ENCODE measurements at regions not wholly inside any gene's neighbourhood (a gene's known extent, or its start where the extent isn't known, plus 50 kb on each side); places are given as distances from the start of the nearest gene placed in this dataset.

- H3K9me3 ChIP-seq (replicated peaks; ENCODE audit: control insufficient read depth, low read depth, low read length), result no peaks in the 10 kb centered on the region
- no peak overlapping the region for H3K27ac ChIP-seq (ENCODE audit: low read length)
- H3K27me3 ChIP-seq (ENCODE audit: control insufficient read depth, insufficient read depth, low read length), result no peaks in the 10 kb centered on the region
- DNase-seq, result no peak
- H3K4me3 ChIP-seq (ENCODE audit: low read length), result no peak overlapping the region
- no peaks in the 10 kb centered on the region for H3K36me3 ChIP-seq (ENCODE audit: control insufficient read depth, insufficient read depth, low read length)
- 69% methylated on average over 9 of the region's 9 CpGs for WGBS (ENCODE audit: insufficient coverage)
- H3K4me1 ChIP-seq (ENCODE audit: control insufficient read depth, insufficient read depth, low read length), result peaks cover 2% of the 10 kb centered on the region
Measured at GRCh38 chr6:163984124-163984936, 569.8 kb downstream of the QKI start.

- no peaks in the 10 kb centered on the region for H3K27me3 ChIP-seq (ENCODE audit: control insufficient read depth, insufficient read depth, low read length)
- H3K9me3 ChIP-seq (replicated peaks; ENCODE audit: control insufficient read depth, low read depth, low read length), result no peaks in the 10 kb centered on the region
- H3K4me3 ChIP-seq (ENCODE audit: low read length), result no peak overlapping the region
- H3K4me1 ChIP-seq (ENCODE audit: control insufficient read depth, insufficient read depth, low read length), result peaks cover 2% of the 10 kb centered on the region
- H3K36me3 ChIP-seq (ENCODE audit: control insufficient read depth, insufficient read depth, low read length), result no peaks in the 10 kb centered on the region
- 48% methylated on average over 7 of the region's 10 CpGs for WGBS (ENCODE audit: insufficient coverage)
- no peak overlapping the region for H3K27ac ChIP-seq (ENCODE audit: low read length)
- no peak for DNase-seq
Measured at GRCh38 chr6:163983679-163984078, 569.2 kb downstream of the QKI start.

DNA sequence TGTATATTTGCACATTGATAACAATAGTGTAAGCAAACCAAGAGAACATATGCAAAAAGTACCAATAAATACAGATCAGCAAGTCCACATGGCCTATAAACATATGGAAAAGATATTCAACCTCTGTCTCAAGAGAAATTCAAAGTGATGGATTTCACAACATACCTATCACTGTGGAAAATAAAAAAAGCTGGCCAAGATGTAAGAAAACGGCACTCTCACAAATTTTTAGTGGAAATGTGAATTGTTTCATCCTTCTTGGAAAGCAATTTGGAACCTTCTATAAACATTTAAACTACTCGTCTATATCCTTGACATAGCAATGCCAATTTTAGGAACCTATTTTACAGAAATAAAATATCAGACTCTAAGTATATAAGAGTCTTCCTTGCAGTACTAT is 559.8 kb downstream of the QKI start:
- H3K27ac ChIP-seq (ENCODE audit: low read length), result no peak overlapping the region
- no peak overlapping the region for H3K4me3 ChIP-seq (ENCODE audit: low read length)
- H3K27me3 ChIP-seq (ENCODE audit: control insufficient read depth, insufficient read depth, low read length), result no peaks in the 10 kb centered on the region
- peak; percentile 92 for DNase-seq
- no peaks in the 10 kb centered on the region for H3K36me3 ChIP-seq (ENCODE audit: control insufficient read depth, insufficient read depth, low read length)
- peaks cover 5% of the 10 kb centered on the region for H3K9me3 ChIP-seq (replicated peaks; ENCODE audit: control insufficient read depth, low read depth, low read length)
- WGBS (ENCODE audit: insufficient coverage), result no CpG with 5 or more reads among the region's 2 CpGs
- no peaks in the 10 kb centered on the region for H3K4me1 ChIP-seq (ENCODE audit: control insufficient read depth, insufficient read depth, low read length)

- 97% methylated on average over 49 of the region's 59 CpGs for whole genome bisulfite sequencing (ENCODE audit: insufficient coverage)
- Histone ChIP-seq H3K4me3 (ENCODE audit: low read length) (no peak overlapping the region), H3K36me3 (ENCODE audit: control insufficient read depth, insufficient read depth, low read length) (no peaks in the 10 kb centered on the region), H3K4me1 (ENCODE audit: control insufficient read depth, insufficient read depth, low read length) (no peaks in the 10 kb centered on the region), H3K27me3 (ENCODE audit: control insufficient read depth, insufficient read depth, low read length) (no peaks in the 10 kb centered on the region), H3K27ac (ENCODE audit: low read length) (no peak overlapping the region), H3K9me3 (replicated peaks; ENCODE audit: control insufficient read depth, low read depth, low read length) (peaks cover 5% of the 10 kb centered on the region)
- no peak for DNase-seq
Measured at GRCh38 chr6:163971841-163972838, 557.6 kb downstream of the QKI start.

- H3K4me3 ChIP-seq (ENCODE audit: low read length), result no peak overlapping the region
- no peaks in the 10 kb centered on the region for H3K36me3 ChIP-seq (ENCODE audit: control insufficient read depth, insufficient read depth, low read length)
- H3K27ac ChIP-seq (ENCODE audit: low read length), result no peak overlapping the region
- H3K9me3 ChIP-seq (replicated peaks; ENCODE audit: control insufficient read depth, low read depth, low read length), result peaks cover 5% of the 10 kb centered on the region
- H3K4me1 ChIP-seq (ENCODE audit: control insufficient read depth, insufficient read depth, low read length), result no peaks in the 10 kb centered on the region
- WGBS (ENCODE audit: insufficient coverage), result 82% methylated on average over 10 of the region's 13 CpGs
- no peak for DNase-seq
- no peaks in the 10 kb centered on the region for H3K27me3 ChIP-seq (ENCODE audit: control insufficient read depth, insufficient read depth, low read length)
Measured at GRCh38 chr6:163970846-163971564, 556.5 kb downstream of the QKI start.

DNA sequence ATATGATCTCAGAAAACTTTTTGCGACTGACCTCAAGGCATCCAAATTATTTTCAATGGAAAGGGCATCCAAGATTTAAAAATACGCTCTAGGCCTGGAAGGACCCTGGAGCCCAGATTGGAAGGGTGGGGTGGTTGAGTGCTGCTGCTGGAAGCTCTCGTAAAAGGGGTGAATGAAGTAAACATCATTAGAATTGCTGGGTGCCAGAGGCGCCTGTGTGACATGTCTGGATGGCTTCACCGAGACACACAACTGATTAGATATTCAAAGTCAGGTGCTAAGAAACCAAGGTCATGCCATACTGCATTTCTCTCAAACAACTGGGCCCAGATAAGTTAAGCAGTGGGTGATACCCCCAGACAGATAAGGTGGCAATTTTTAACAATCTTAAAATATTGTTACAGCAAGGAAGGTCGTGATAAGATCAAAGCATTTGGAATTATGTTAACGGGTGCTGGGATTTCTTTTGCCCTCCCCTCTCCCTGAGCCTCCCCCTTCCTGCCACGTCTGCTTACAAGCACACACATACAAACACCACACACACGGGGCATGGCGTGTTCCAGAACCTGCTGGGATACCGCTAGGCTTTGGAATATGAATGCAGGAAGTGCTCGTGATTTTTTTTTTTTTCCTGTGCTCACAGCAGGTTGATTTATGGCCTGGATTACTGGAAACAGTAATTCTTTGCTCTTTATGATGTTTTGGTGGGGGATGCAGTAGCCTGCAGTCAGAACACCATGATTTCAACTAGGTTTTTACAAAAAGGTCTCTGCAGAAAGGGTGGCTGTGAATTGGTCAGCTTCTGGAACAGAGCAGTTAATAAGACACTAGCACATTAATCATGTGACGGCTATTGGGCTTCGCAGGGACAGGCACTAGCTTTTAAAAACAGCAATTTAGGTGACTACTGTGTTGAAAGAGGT is 551.2 kb downstream of the QKI start:
- no peaks in the 10 kb centered on the region for H3K36me3 ChIP-seq (ENCODE audit: control insufficient read depth, insufficient read depth, low read length)
- H3K27ac ChIP-seq (ENCODE audit: low read length), result peak overlapping the region; percentile 43
- no peak overlapping the region for H3K4me3 ChIP-seq (ENCODE audit: low read length)
- no peaks in the 10 kb centered on the region for H3K9me3 ChIP-seq (replicated peaks; ENCODE audit: control insufficient read depth, low read depth, low read length)
- H3K27me3 ChIP-seq (ENCODE audit: control insufficient read depth, insufficient read depth, low read length), result no peaks in the 10 kb centered on the region
- DNase-seq, result peak; percentile 65
- WGBS (ENCODE audit: insufficient coverage), result 70% methylated on average over 3 of the region's 14 CpGs
- H3K4me1 ChIP-seq (ENCODE audit: control insufficient read depth, insufficient read depth, low read length), result peaks cover 3% of the 10 kb centered on the region

GRCh38 chr6:163964789-163965188 is 550.3 kb downstream of the QKI start:
- Histone ChIP-seq H3K27ac (ENCODE audit: low read length) (no peak overlapping the region), H3K4me3 (ENCODE audit: low read length) (no peak overlapping the region), H3K27me3 (ENCODE audit: control insufficient read depth, insufficient read depth, low read length) (no peaks in the 10 kb centered on the region), H3K4me1 (ENCODE audit: control insufficient read depth, insufficient read depth, low read length) (peaks cover 3% of the 10 kb centered on the region), H3K9me3 (replicated peaks; ENCODE audit: control insufficient read depth, low read depth, low read length) (no peaks in the 10 kb centered on the region), H3K36me3 (ENCODE audit: control insufficient read depth, insufficient read depth, low read length) (no peaks in the 10 kb centered on the region)
- DNase-seq, result peak; percentile 57
- WGBS (ENCODE audit: insufficient coverage), result 50% methylated on average over 3 of the region's 6 CpGs

GRCh38 chr6:163963205-163964120 is 548.9 kb downstream of the QKI start:
- WGBS (ENCODE audit: insufficient coverage), result 89% methylated on average over 8 of the region's 23 CpGs
- no peak overlapping the region for H3K27ac ChIP-seq (ENCODE audit: low read length)
- H3K4me1 ChIP-seq (ENCODE audit: control insufficient read depth, insufficient read depth, low read length), result peaks cover 5% of the 10 kb centered on the region

More at GRCh38 chr6:163963205-163964120, 548.9 kb downstream of the QKI start:
- no peaks in the 10 kb centered on the region for H3K27me3 ChIP-seq (ENCODE audit: control insufficient read depth, insufficient read depth, low read length)
- no peaks in the 10 kb centered on the region for H3K9me3 ChIP-seq (replicated peaks; ENCODE audit: control insufficient read depth, low read depth, low read length)
- no peak overlapping the region for H3K4me3 ChIP-seq (ENCODE audit: low read length)
- no peak for DNase-seq
- H3K36me3 ChIP-seq (ENCODE audit: control insufficient read depth, insufficient read depth, low read length), result no peaks in the 10 kb centered on the region

All from muscle of leg (tissue), 3 donors.